ENCODE measurements at regions not wholly inside any gene's neighbourhood (a gene's known extent, or its start where the extent isn't known, plus 50 kb on each side); places are given as distances from the start of the nearest gene placed in this dataset.

DNA sequence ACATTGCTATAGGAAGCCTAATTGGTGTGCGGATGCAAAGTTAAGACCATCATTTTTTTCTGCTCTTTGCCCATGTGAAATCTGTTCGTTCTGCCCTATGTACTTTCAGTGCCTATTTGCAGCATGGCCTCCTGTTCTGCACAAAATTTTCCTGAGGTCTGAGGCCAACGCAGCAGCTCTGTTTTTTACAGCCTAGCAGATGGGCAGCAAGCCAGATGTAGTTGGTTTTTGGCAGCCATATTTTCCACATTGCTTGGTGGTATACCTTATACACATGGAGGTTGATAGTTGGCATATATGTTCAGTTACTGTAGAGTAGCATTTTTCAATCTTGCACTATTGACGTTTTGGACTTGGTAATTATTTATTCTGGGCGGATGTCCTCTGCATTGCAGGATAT lies 133.5 kb upstream of the MRPS30 start:
- TF ChIP-seq CTCF (IDR thresholded peaks at IDR 0.05; ENCODE audit: low read depth, low read length) (no peak), EZH2phosphoT487 (IDR thresholded peaks at IDR 0.05; ENCODE audit: low read depth) (no peak)
